ENCODE measurements at regions not wholly inside any gene's neighbourhood (a gene's known extent, or its start where the extent isn't known, plus 50 kb on each side); places are given as distances from the start of the nearest gene placed in this dataset.

DNA sequence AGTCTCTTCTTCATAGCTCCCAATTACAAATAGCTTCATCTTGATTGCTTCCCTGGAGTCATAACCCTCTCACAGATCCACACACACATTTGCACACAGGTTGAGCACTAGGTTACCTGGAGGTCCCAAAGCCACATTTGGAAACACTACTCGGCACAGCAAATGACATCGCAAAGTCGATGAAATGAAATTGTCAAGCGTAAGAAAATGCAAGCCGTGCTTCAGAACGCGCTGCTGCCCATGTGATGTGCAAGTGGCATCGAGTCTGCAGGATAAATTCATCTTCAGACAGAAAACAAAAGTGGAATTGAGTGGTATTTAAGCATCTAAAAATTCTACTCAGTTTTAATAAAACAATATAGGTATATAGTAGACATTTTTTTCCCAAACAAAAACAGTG lies 298.0 kb downstream of the TFAP2C start:
- no peak overlapping the region for H3K4me3 ChIP-seq (ENCODE audit: low read length)
- no peaks in the 10 kb centered on the region for H3K79me2 ChIP-seq (ENCODE audit: control insufficient read depth, low read length)
- no peaks in the 10 kb centered on the region for H3K9me3 ChIP-seq (ENCODE audit: control insufficient read depth, insufficient read depth, low read length)
- H3K9me2 ChIP-seq (replicated peaks; ENCODE audit: control insufficient read depth, low read length): no peaks in the 10 kb centered on the region
- no peak overlapping the region for H3K4me2 ChIP-seq (ENCODE audit: low read length)
- peaks cover 35% of the 10 kb centered on the region for H3K27me3 ChIP-seq (ENCODE audit: control insufficient read depth, low read length)
- no peaks in the 10 kb centered on the region for H4K20me1 ChIP-seq (ENCODE audit: control insufficient read depth, insufficient read depth, low read depth, low read length)
- no peak overlapping the region for H3K27ac ChIP-seq (ENCODE audit: low read depth, low read length)
- no peaks in the 10 kb centered on the region for H3K4me1 ChIP-seq (ENCODE audit: control insufficient read depth, low read length)
- H3F3A ChIP-seq (ENCODE audit: control insufficient read depth, insufficient read depth): no peaks in the 10 kb centered on the region
- TF ChIP-seq EZH2phosphoT487 (IDR thresholded peaks at IDR 0.05; ENCODE audit: borderline replicate concordance, low read length): no peak
- TF ChIP-seq, protein P1, sequence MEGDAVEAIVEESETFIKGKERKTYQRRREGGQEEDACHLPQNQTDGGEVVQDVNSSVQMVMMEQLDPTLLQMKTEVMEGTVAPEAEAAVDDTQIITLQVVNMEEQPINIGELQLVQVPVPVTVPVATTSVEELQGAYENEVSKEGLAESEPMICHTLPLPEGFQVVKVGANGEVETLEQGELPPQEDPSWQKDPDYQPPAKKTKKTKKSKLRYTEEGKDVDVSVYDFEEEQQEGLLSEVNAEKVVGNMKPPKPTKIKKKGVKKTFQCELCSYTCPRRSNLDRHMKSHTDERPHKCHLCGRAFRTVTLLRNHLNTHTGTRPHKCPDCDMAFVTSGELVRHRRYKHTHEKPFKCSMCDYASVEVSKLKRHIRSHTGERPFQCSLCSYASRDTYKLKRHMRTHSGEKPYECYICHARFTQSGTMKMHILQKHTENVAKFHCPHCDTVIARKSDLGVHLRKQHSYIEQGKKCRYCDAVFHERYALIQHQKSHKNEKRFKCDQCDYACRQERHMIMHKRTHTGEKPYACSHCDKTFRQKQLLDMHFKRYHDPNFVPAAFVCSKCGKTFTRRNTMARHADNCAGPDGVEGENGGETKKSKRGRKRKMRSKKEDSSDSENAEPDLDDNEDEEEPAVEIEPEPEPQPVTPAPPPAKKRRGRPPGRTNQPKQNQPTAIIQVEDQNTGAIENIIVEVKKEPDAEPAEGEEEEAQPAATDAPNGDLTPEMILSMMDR (IDR thresholded peaks at IDR 0.05; ENCODE audit: low read depth, low read length, poor library complexity, severe bottlenecking): no peak
- H3K36me3 ChIP-seq (ENCODE audit: control insufficient read depth, low read length): no peaks in the 10 kb centered on the region

- H3K27ac ChIP-seq (ENCODE audit: low read depth, low read length): no peak overlapping the region
- no peaks in the 10 kb centered on the region for H3K4me1 ChIP-seq (ENCODE audit: control insufficient read depth, low read length)
- TF ChIP-seq, protein P1 (IDR thresholded peaks at IDR 0.05; ENCODE audit: low read depth, low read length, poor library complexity, severe bottlenecking): no peak
- no peak for TF ChIP-seq EZH2phosphoT487 (IDR thresholded peaks at IDR 0.05; ENCODE audit: borderline replicate concordance, low read length)
- no peaks in the 10 kb centered on the region for H4K20me1 ChIP-seq (ENCODE audit: control insufficient read depth, insufficient read depth, low read depth, low read length)
- H3K36me3 ChIP-seq (ENCODE audit: control insufficient read depth, low read length): no peaks in the 10 kb centered on the region
- peaks cover 35% of the 10 kb centered on the region for H3K27me3 ChIP-seq (ENCODE audit: control insufficient read depth, low read length)
- H3K4me3 ChIP-seq (ENCODE audit: low read length): no peak overlapping the region
- no peak overlapping the region for H3K4me2 ChIP-seq (ENCODE audit: low read length)
- H3K9me3 ChIP-seq (ENCODE audit: control insufficient read depth, insufficient read depth, low read length): no peaks in the 10 kb centered on the region
- H3F3A ChIP-seq (ENCODE audit: control insufficient read depth, insufficient read depth): no peaks in the 10 kb centered on the region
- H3K79me2 ChIP-seq (ENCODE audit: control insufficient read depth, low read length): no peaks in the 10 kb centered on the region
- H3K9me2 ChIP-seq (replicated peaks; ENCODE audit: control insufficient read depth, low read length): no peaks in the 10 kb centered on the region
Observed at GRCh38 chr20:56928007-56928406, 298.9 kb downstream of the TFAP2C start.

DNA sequence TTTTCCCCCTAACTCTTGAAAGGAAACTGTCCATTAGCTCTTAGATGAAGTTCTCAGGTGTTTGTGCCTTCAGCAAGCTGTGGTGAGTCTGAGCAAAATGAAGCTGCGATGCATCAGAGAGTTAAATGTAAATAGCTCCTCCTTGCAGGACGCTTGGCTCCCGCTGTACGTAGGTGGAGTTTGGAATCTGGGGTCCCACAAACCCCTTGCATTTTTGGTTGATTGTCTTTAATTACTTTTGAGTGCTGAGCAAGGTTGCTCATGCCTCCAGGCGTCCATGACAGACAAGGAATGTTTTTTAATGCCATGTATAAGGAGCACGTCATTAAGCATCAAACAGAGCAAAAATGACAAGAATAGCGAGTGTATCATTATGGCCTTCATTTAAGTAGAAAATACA lies 300.5 kb downstream of the TFAP2C start:
- Histone ChIP-seq H3K4me1 (ENCODE audit: control insufficient read depth, low read length) (no peaks in the 10 kb centered on the region), H3F3A (ENCODE audit: control insufficient read depth, insufficient read depth) (no peaks in the 10 kb centered on the region), H4K20me1 (ENCODE audit: control insufficient read depth, insufficient read depth, low read depth, low read length) (no peaks in the 10 kb centered on the region), H3K79me2 (ENCODE audit: control insufficient read depth, low read length) (no peaks in the 10 kb centered on the region), H3K27me3 (ENCODE audit: control insufficient read depth, low read length) (peaks cover 31% of the 10 kb centered on the region), H3K9me2 (replicated peaks; ENCODE audit: control insufficient read depth, low read length) (no peaks in the 10 kb centered on the region), H3K4me2 (ENCODE audit: low read length) (no peak overlapping the region), H3K36me3 (ENCODE audit: control insufficient read depth, low read length) (no peaks in the 10 kb centered on the region), H3K9me3 (ENCODE audit: control insufficient read depth, insufficient read depth, low read length) (no peaks in the 10 kb centered on the region), H3K27ac (ENCODE audit: low read depth, low read length) (no peak overlapping the region), H3K4me3 (ENCODE audit: low read length) (no peak overlapping the region)
- TF ChIP-seq EZH2phosphoT487 (IDR thresholded peaks at IDR 0.05; ENCODE audit: borderline replicate concordance, low read length): no peak
- TF ChIP-seq, protein P1 (IDR thresholded peaks at IDR 0.05; ENCODE audit: low read depth, low read length, poor library complexity, severe bottlenecking): no peak

DNA sequence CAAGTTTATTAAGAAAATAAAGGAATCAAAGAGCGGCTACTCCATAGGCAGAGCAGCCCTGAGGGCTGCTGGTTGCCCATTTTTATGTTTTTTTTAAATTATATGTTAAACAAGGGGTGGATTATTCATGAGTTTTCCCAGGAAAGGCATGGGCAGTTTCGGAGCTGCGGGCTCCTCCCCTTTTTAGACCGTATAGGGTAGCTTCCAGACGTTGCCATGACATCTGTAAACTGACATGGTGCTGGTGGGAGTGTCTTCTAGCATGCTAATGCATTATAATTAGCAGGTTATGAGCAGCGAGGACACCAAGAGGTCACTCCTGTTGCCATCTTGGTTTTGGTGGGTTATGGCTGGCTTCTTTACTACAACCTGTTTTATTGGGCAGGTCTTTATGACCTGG lies 301.8 kb downstream of the TFAP2C start:
- peaks cover 31% of the 10 kb centered on the region for H3K27me3 ChIP-seq (ENCODE audit: control insufficient read depth, low read length)
- H3K9me3 ChIP-seq (ENCODE audit: control insufficient read depth, insufficient read depth, low read length): no peaks in the 10 kb centered on the region
- H4K20me1 ChIP-seq (ENCODE audit: control insufficient read depth, insufficient read depth, low read depth, low read length): no peaks in the 10 kb centered on the region
- no peak overlapping the region for H3K27ac ChIP-seq (ENCODE audit: low read depth, low read length)
- H3F3A ChIP-seq (ENCODE audit: control insufficient read depth, insufficient read depth): no peaks in the 10 kb centered on the region
- no peaks in the 10 kb centered on the region for H3K4me1 ChIP-seq (ENCODE audit: control insufficient read depth, low read length)
- no peaks in the 10 kb centered on the region for H3K36me3 ChIP-seq (ENCODE audit: control insufficient read depth, low read length)
- no peaks in the 10 kb centered on the region for H3K79me2 ChIP-seq (ENCODE audit: control insufficient read depth, low read length)
- no peak overlapping the region for H3K4me2 ChIP-seq (ENCODE audit: low read length)
- H3K9me2 ChIP-seq (replicated peaks; ENCODE audit: control insufficient read depth, low read length): no peaks in the 10 kb centered on the region
- no peak overlapping the region for H3K4me3 ChIP-seq (ENCODE audit: low read length)
- TF ChIP-seq, protein P1 (IDR thresholded peaks at IDR 0.05; ENCODE audit: low read depth, low read length, poor library complexity, severe bottlenecking): no peak
